Calu3 (cell line): ENCODE measurements at regions not wholly inside any gene's neighbourhood (a gene's known extent, or its start where the extent isn't known, plus 50 kb on each side); places are given as distances from the start of the nearest gene placed in this dataset.

Source experiments
- BruUV-seq: library from RNA; stranded (reverse); fragments of 400-500 nt; replicated peaks from 2 replicates; lab custom pipeline; 2021; lab: Mats Ljungman, UMichigan
- CTCF ChIA-PET: fragments of 300-600 bp; sonication (Branson Sonifier 250); formaldehyde crosslinking; loops from one replicate; lab custom pipeline; 2022; ENCODE audit warnings: antibody characterized with exemption; lab: Charles Lee
- DNase-seq: peaks from one replicate; pipeline ENCODE4 v3.0.0; 2022
- H3K27ac Mint-ChIP-seq: one replicate; pipeline ENCODE4 v1.8.0; 2022; ENCODE audit warnings: mixed read lengths; ENCODE audit not compliant: unreplicated experiment
- H3K27me3 Mint-ChIP-seq: one replicate; pipeline ENCODE4 v1.8.0; 2022; ENCODE audit warnings: mixed read lengths; ENCODE audit not compliant: unreplicated experiment
- H3K36me3 Mint-ChIP-seq: one replicate; pipeline ENCODE4 v1.8.0; 2022; ENCODE audit warnings: mild to moderate bottlenecking, moderate library complexity, mixed read lengths; ENCODE audit not compliant: insufficient read depth, unreplicated experiment
- H3K4me1 Mint-ChIP-seq: one replicate; pipeline ENCODE4 v1.8.0; 2022; ENCODE audit warnings: mild to moderate bottlenecking, low read depth, mixed read lengths; ENCODE audit not compliant: unreplicated experiment
- H3K4me3 Mint-ChIP-seq: one replicate; pipeline ENCODE4 v1.8.0; 2022; ENCODE audit warnings: mild to moderate bottlenecking, low read depth, moderate library complexity, mixed read lengths; ENCODE audit not compliant: unreplicated experiment
- H3K9me3 Mint-ChIP-seq: one replicate; pipeline ENCODE4 v1.8.0; 2022; ENCODE audit warnings: low read depth, mixed read lengths; ENCODE audit not compliant: unreplicated experiment
- CTCF ChIP-seq: fragments of 200-600 bp; IDR thresholded peaks from one replicate; pipeline ENCODE4 v1.8.0; 2022; ENCODE audit warnings: antibody characterized with exemption; ENCODE audit not compliant: unreplicated experiment
- intact Hi-C: fragments of 100-400 bp; cut with micrococcal nuclease; formaldehyde crosslinking; loops from one replicate; pipeline ENCODE4 v1.10.0; 2022; ENCODE audit not compliant: unreplicated experiment

DNA sequence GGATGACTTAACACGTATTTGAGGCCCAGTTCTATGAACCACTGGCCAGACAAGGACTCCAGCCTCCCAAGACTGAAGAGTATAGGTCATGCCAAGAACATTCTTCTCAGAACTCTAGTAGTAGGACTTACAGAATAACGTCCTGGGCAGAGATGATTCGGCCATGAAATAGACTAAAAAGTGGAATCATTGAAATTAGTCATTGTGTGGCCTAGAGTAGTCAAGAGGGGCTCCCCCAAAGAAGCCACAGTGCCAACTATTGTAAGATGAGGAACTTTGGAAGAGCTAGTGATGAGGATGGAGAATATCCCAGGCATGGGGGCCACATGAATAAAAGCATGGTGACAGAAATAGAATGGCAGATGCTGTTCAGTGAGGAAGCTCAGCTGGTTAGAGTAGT, 101.1 kb downstream of the TRIB2 start:
- no peak for DNase-seq
- TF ChIP-seq CTCF, result no peak
- BruUV-seq, result no TSS peak
- Mint-ChIP-seq H3K27me3 (no peaks in the 10 kb centered on the region), H3K9me3 (peaks cover 8% of the 10 kb centered on the region), H3K27ac (no peak overlapping the region), H3K36me3 (no peaks in the 10 kb centered on the region), H3K4me1 (no peaks in the 10 kb centered on the region), H3K4me3 (no peak overlapping the region)
- CTCF ChIA-PET, result no interaction called here
- intact Hi-C loops, result no loop called here

- no peak for DNase-seq
- no peak for TF ChIP-seq CTCF
- intact Hi-C loops, result no loop called here
- Mint-ChIP-seq H3K4me3 (no peak overlapping the region), H3K27me3 (no peaks in the 10 kb centered on the region), H3K4me1 (no peaks in the 10 kb centered on the region), H3K36me3 (no peaks in the 10 kb centered on the region), H3K27ac (no peak overlapping the region), H3K9me3 (peaks cover 8% of the 10 kb centered on the region)
- BruUV-seq, result no TSS peak
- CTCF ChIA-PET, result no interaction called here
Observed at GRCh38 chr2:12818416-12819102, 101.8 kb downstream of the TRIB2 start.

GRCh38 chr2:12819103-12819475, 102.4 kb downstream of the TRIB2 start:
- no peaks in the 10 kb centered on the region for H3K4me1 Mint-ChIP-seq
- DNase-seq, result peak; percentile 16
- CTCF ChIA-PET, result no interaction called here
- no peak overlapping the region for H3K4me3 Mint-ChIP-seq
- no peak for TF ChIP-seq CTCF
- intact Hi-C loops, result no loop called here
- peaks cover 8% of the 10 kb centered on the region for H3K9me3 Mint-ChIP-seq
- no TSS peak for BruUV-seq
- no peaks in the 10 kb centered on the region for H3K36me3 Mint-ChIP-seq
- H3K27me3 Mint-ChIP-seq, result no peaks in the 10 kb centered on the region
- H3K27ac Mint-ChIP-seq, result no peak overlapping the region

DNA sequence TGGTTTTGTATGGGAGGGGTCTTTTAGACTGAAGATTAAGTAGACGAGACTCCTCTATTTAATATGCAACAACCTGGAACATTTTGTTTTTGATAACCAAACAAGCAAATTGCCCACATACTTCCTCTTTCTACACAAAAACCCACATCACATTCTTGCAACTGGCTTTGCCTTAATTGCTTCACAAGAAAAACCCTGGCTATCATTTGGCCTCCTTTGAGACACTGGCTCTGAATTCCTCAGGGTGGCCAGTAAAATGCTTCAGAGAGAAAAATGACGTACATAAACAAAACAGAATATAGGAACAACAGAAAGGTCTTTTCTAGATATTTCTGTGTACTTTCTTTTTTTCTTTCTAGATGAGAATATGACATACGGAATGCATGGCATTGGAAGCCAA, 103.0 kb downstream of the TRIB2 start:
- Mint-ChIP-seq H3K36me3 (no peaks in the 10 kb centered on the region), H3K27me3 (no peaks in the 10 kb centered on the region), H3K4me3 (no peak overlapping the region), H3K27ac (no peak overlapping the region), H3K4me1 (no peaks in the 10 kb centered on the region), H3K9me3 (peaks cover 8% of the 10 kb centered on the region)
- no peak for TF ChIP-seq CTCF
- CTCF ChIA-PET, result no interaction called here
- intact Hi-C loops, result no loop called here
- DNase-seq, result no peak
- BruUV-seq, result no TSS peak
